HL-60 (cell line): ENCODE measurements at regions not wholly inside any gene's neighbourhood (a gene's known extent, or its start where the extent isn't known, plus 50 kb on each side); places are given as distances from the start of the nearest gene placed in this dataset.

Experiments
- CTCF ChIP-seq: IDR thresholded peaks from one replicate; pipeline ENCODE4 v1.5.1; 2011; ENCODE audit warnings: low read length, control low read depth, inconsistent platforms; ENCODE audit not compliant: insufficient read depth
- GABPA ChIP-seq: IDR thresholded peaks from 2 replicates; pipeline ENCODE4 v1.6.1; 2012; ENCODE audit warnings: low read depth
- POLR2AphosphoS5 ChIP-seq: IDR thresholded peaks from 2 replicates; pipeline ENCODE4 v1.6.1; 2012; ENCODE audit warnings: low read depth
- REST ChIP-seq: IDR thresholded peaks from 2 replicates; pipeline ENCODE4 v1.6.1; 2012; ENCODE audit warnings: low read depth; ENCODE audit not compliant: insufficient replicate concordance
- SPI1 ChIP-seq: IDR thresholded peaks from 2 replicates; pipeline ENCODE4 v1.6.1; 2012; ENCODE audit warnings: low read depth, mild to moderate bottlenecking, borderline replicate concordance

GRCh38 chr13:73778242-73778864 is 355.9 kb downstream of the KLF12 start:
- TF ChIP-seq CTCF (no peak), GABPA (no peak), REST (no peak), POLR2AphosphoS5 (no peak), SPI1 (no peak)
